Vagina (tissue), 2 donors: ENCODE measurements at regions not wholly inside any gene's neighbourhood (a gene's known extent, or its start where the extent isn't known, plus 50 kb on each side); places are given as distances from the start of the nearest gene placed in this dataset.

Experiments used
- DNase-seq, 2 donors: peaks; one replicate each; pipeline ENCODE4 v3.0.0-alpha.2; 2017; ENCODE audit errors: extremely low spot score in 2 of 2
- H3K27ac ChIP-seq: fragments of 200-600 bp; sonication (generic); one replicate; pipeline ENCODE4 v1.5.1; 2019
- H3K27me3 ChIP-seq: fragments of 200-600 bp; sonication (generic); one replicate; pipeline ENCODE4 v1.5.1; 2019
- H3K36me3 ChIP-seq, 2 donors: fragments of 200-600 bp; sonication (generic); one replicate each; pipeline ENCODE4 v1.5.1; 2017 to 2019
- H3K4me1 ChIP-seq: fragments of 200-600 bp; sonication (generic); one replicate; pipeline ENCODE4 v1.5.1; 2019
- H3K4me3 ChIP-seq, 2 donors: fragments of 200-600 bp; sonication (generic); 1 replicate in 1 of 2; 2 replicates in 1 of 2; pipeline ENCODE4 v1.5.1; 2016 to 2019
- H3K9me3 ChIP-seq: fragments of 200-600 bp; sonication (generic); one replicate; pipeline ENCODE4 v1.5.1; 2019
- POLR2A ChIP-seq, 2 donors: fragments of 450-650 bp; IDR thresholded peaks; one replicate each; pipeline ENCODE4 v1.6.1; 2017; ENCODE audit warnings: antibody characterized with exemption in 2 of 2, mild to moderate bottlenecking in 2 of 2, moderate library complexity in 2 of 2
- POLR2AphosphoS5 ChIP-seq, 2 donors: sonication (generic); formaldehyde crosslinking; IDR thresholded peaks; one replicate each; pipeline ENCODE4 v1.9.0; 2017; ENCODE audit warnings: antibody characterized with exemption in 2 of 2, mild to moderate bottlenecking in 2 of 2, low read depth in 1 of 2; ENCODE audit not compliant: insufficient read depth in 1 of 2
- intact Hi-C: fragments of 100-400 bp; cut with DNase I; formaldehyde crosslinking; loops from one replicate; pipeline ENCODE4 v1.15.1; 2023
- TF ChIP-seq, protein P1 (sequence below), 3 experiments: fragments of 450-650 bp in 2 of 3; fragments of 200-600 bp in 1 of 3; sonication (generic) in 1 of 3; IDR thresholded peaks; one replicate each; pipeline ENCODE4 v1.5.1; 2017 to 2019; ENCODE audit warnings: antibody characterized with exemption in 3 of 3, mild to moderate bottlenecking in 2 of 3, moderate library complexity in 2 of 3

DNA sequence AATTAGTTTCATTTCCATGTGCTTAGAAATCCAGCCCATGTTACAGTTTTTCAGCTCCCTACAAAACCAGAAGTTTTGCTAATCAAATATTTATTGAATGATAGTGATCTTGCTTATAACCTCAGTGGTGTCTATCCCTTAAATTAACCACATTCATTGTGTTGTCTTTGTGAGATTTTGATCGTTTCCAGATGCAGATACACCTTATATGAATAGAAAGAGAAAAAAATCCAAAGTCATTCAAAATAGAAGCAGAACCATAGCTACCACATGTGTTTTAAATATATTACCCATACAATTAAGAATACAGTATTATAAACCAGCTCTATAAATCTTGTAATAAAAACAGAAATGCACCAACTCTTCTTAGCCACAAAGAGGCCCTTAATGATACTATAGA lies 60.6 kb upstream of the RREB1 start:
- intact Hi-C loops: no loop called here
- Histone ChIP-seq H3K4me3 (no peak overlapping the region), H3K4me1 (peaks cover 9% of the 10 kb centered on the region), H3K36me3 (no peaks in the 10 kb centered on the region), H3K27ac (no peak overlapping the region), H3K9me3 (no peaks in the 10 kb centered on the region), H3K27me3 (no peaks in the 10 kb centered on the region)
- DNase-seq: no peak
- TF ChIP-seq, protein P1, sequence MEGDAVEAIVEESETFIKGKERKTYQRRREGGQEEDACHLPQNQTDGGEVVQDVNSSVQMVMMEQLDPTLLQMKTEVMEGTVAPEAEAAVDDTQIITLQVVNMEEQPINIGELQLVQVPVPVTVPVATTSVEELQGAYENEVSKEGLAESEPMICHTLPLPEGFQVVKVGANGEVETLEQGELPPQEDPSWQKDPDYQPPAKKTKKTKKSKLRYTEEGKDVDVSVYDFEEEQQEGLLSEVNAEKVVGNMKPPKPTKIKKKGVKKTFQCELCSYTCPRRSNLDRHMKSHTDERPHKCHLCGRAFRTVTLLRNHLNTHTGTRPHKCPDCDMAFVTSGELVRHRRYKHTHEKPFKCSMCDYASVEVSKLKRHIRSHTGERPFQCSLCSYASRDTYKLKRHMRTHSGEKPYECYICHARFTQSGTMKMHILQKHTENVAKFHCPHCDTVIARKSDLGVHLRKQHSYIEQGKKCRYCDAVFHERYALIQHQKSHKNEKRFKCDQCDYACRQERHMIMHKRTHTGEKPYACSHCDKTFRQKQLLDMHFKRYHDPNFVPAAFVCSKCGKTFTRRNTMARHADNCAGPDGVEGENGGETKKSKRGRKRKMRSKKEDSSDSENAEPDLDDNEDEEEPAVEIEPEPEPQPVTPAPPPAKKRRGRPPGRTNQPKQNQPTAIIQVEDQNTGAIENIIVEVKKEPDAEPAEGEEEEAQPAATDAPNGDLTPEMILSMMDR (IDR thresholded peaks at IDR 0.05): no peak
- TF ChIP-seq POLR2AphosphoS5 (IDR thresholded peaks at IDR 0.05; ENCODE audit: insufficient read depth in 1 of 2, low read depth in 1 of 2): no peak
- TF ChIP-seq POLR2A (IDR thresholded peaks at IDR 0.05): no peak

DNA sequence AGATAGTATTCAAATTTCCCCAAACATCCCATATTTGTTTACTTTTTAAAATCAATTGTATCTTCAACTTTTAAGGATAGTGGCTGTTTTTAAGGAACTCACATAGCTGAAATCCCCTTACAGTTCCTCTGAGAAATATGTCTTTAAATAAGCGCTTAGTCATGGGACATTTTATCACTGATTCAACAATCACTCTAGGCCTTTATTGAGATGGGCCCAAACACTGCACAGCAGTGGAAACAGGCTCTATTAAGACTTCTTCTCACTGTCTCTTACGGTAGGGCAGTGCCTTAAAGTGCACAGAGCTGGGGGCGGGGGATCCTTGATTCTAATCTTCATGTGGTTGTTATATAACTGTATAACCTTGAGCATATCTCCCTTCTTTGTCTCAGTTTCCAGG lies 59.8 kb upstream of the RREB1 start:
- Histone ChIP-seq H3K36me3 (no peaks in the 10 kb centered on the region), H3K9me3 (no peaks in the 10 kb centered on the region), H3K4me1 (peaks cover 13% of the 10 kb centered on the region), H3K4me3 (no peak overlapping the region), H3K27ac (no peak overlapping the region), H3K27me3 (no peaks in the 10 kb centered on the region)
- intact Hi-C loops: no loop called here
- no peak for DNase-seq
- TF ChIP-seq, protein P1 (IDR thresholded peaks at IDR 0.05): no peak
- no peak for TF ChIP-seq POLR2A (IDR thresholded peaks at IDR 0.05)
- no peak for TF ChIP-seq POLR2AphosphoS5 (IDR thresholded peaks at IDR 0.05; ENCODE audit: insufficient read depth in 1 of 2, low read depth in 1 of 2)

DNA sequence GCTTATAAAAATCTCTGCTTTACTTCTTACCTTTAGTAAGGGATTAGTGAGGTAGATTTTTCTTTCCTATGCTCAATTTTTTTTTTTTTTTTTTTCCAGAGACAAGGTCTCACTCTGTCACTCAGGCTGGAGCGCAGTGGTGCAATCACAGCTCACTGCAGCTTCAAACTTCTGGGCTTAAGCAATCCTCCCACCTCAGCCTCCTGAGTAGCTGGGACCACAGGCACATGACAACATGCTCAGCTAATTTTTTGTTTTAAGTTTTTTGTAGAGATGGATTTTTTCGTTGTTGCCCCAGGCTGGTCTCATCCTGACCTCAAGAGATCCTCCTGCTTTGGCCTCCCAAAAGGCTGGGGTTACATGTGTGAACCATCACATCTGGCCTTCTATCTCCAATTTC lies 58.9 kb upstream of the RREB1 start:
- no peaks in the 10 kb centered on the region for H3K9me3 ChIP-seq
- DNase-seq: peak in 1 of 2 donors; percentile 6
- no peak for TF ChIP-seq POLR2AphosphoS5 (IDR thresholded peaks at IDR 0.05; ENCODE audit: insufficient read depth in 1 of 2, low read depth in 1 of 2)
- TF ChIP-seq, protein P1 (IDR thresholded peaks at IDR 0.05): no peak
- TF ChIP-seq POLR2A (IDR thresholded peaks at IDR 0.05): no peak
- intact Hi-C loops: no loop called here
- no peaks in the 10 kb centered on the region for H3K36me3 ChIP-seq
- no peaks in the 10 kb centered on the region for H3K27me3 ChIP-seq
- no peak overlapping the region for H3K4me3 ChIP-seq
- no peak overlapping the region for H3K27ac ChIP-seq
- peaks cover 19% of the 10 kb centered on the region for H3K4me1 ChIP-seq

DNA sequence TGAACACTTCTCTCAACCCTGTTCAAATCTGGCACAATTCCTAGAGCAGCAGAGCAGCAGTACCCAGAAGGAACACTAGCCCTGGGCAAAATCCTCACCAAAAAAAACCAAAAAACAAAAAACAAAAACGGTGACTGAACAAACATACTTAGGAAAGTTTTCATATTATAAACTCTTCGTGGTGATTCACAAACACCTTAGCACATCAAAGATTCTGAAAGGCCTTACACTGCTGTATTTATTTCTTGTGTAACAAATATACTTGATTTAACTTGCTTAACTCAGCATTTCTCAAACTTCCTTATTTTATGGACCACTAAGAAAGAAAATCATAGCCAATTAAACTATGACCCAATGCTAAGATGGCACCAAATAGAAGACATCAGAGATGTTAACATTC lies 57.8 kb upstream of the RREB1 start:
- no peak for TF ChIP-seq POLR2A (IDR thresholded peaks at IDR 0.05)
- TF ChIP-seq POLR2AphosphoS5 (IDR thresholded peaks at IDR 0.05; ENCODE audit: insufficient read depth in 1 of 2, low read depth in 1 of 2): no peak
- TF ChIP-seq, protein P1 (IDR thresholded peaks at IDR 0.05): no peak
- no peaks in the 10 kb centered on the region for H3K9me3 ChIP-seq
- H3K36me3 ChIP-seq: no peaks in the 10 kb centered on the region
- H3K4me1 ChIP-seq: peaks cover 19% of the 10 kb centered on the region
- intact Hi-C loops: no loop called here
- no peak overlapping the region for H3K4me3 ChIP-seq
- H3K27ac ChIP-seq: no peak overlapping the region
- no peaks in the 10 kb centered on the region for H3K27me3 ChIP-seq
- no peak for DNase-seq

DNA sequence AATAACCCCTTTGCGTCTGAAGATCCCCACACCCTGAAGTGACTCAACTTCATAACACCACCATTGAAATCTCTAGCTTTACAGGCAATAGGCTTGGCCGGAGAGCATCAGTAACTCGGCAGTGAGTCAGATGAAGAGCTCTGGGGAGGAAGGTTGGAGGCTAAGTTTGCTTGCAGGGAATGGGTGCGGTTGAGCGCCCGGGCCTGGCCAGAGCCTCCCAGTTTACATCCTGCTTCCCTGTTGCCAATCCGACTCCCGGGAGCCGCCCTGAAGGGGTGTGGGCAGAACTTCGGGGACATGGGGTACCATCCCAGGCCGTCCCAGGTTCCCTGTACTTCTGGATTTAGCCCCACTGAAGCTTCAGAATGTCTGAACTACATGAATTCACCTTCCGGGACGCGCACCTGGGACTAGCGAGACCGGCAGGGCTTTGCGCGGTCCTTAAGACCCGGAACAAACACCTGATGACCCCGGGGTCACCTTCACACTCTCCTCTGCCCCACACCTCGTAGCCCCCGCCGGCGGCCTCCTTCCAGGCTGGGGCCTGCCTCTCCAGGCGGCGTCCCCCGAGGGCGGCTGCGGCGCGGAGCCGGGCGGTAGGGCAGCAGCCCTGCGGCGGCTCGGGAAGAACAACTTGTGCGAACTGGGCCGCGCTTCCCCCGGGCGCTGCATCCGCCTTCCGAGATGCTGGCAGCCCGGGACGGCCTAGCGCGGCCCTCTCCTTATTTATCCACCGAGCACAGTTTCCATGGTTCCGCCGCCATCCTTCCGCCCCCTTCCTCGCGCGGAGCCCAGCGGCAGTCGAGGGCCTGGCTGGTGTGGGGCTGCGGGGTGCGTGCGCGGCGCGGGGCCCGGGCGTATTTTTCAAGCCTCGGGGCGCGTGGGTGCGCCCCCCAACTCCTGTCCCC lies 56.6 kb upstream of the RREB1 start:
- no peaks in the 10 kb centered on the region for H3K36me3 ChIP-seq
- H3K4me3 ChIP-seq: peak overlapping the region; percentile 51 to 65
- intact Hi-C loops: no loop called here
- no peaks in the 10 kb centered on the region for H3K9me3 ChIP-seq
- no peaks in the 10 kb centered on the region for H3K27me3 ChIP-seq
- peak; percentile 81 to 91 for DNase-seq
- peak overlapping the region; percentile 77 for H3K27ac ChIP-seq
- peak; percentile 56 to 67 for TF ChIP-seq POLR2AphosphoS5 (IDR thresholded peaks at IDR 0.05; ENCODE audit: insufficient read depth in 1 of 2, low read depth in 1 of 2)
- TF ChIP-seq, protein P1 (IDR thresholded peaks at IDR 0.05): no peak
- H3K4me1 ChIP-seq: peaks cover 19% of the 10 kb centered on the region
